ENCODE measurements at regions not wholly inside any gene's neighbourhood (a gene's known extent, or its start where the extent isn't known, plus 50 kb on each side); places are given as distances from the start of the nearest gene placed in this dataset.
"Not testable (repeated sequence)": the region's sequence is repeated elsewhere in the genome, so short reads cannot be mapped to it uniquely, and the experiment has no call there.

- no peak for DNase-seq (ENCODE audit: low spot score)
- in situ Hi-C loops (cut with HindIII; ENCODE audit: low sequenced_read_pairs): no loop called here
These were observed 473.3 kb downstream of the FBXO15 start for GRCh38 chr18:73674125-73674865.

- DNase-seq (ENCODE audit: low spot score); in situ Hi-C loops (cut with HindIII; ENCODE audit: low sequenced_read_pairs): not testable (repeated sequence)
These were observed 476.2 kb downstream of the FBXO15 start for GRCh38 chr18:73671480-73671879.

GRCh38 chr18:73670524-73670923 is 477.1 kb downstream of the FBXO15 start:
- in situ Hi-C loops (cut with HindIII; ENCODE audit: low sequenced_read_pairs): no loop called here
- no peak for DNase-seq (ENCODE audit: low spot score)

DNA sequence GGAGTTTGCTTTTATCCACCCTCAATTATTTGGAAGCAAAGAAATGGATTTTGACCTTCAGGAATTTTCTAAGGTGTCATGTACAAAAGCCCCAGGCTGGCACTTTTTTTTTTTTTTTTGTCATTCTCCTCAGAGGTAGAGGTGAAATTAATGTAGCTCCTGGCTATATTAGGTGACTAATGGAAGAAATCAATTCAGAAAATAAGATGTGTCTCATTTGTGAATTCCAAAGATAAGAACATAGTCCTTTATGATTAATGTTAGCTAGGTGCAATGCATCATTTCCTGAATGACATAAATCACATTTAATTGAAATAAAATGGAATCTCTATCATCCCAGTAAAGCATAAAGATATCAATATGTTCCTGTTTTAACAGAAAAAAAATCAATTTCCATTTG is 477.6 kb downstream of the FBXO15 start:
- in situ Hi-C loops (cut with HindIII; ENCODE audit: low sequenced_read_pairs): no loop called here
- no peak for DNase-seq (ENCODE audit: low spot score)

DNA sequence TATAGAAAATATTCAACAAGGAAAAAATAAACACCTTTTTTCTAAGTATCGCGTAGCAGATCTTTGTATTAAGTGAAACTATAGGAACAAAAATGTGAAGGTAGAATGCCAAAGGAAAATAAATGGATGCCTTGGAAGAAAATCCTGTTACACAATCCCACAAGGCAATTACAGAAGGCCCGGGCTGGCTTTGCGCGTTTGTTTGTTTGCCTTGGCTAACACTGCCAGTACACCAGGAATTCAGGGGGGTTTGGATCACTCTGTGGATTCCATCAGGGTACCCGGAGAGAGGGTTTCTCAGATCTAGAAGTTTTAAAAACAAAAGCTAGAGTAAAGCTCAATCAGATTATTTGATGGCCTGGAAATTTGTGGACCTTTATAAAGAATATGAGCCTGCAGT is 478.3 kb downstream of the FBXO15 start:
- DNase-seq (ENCODE audit: low spot score): no peak
- in situ Hi-C loops (cut with HindIII; ENCODE audit: low sequenced_read_pairs): no loop called here

GRCh38 chr18:73668051-73668450 is 479.6 kb downstream of the FBXO15 start:
- no peak for DNase-seq (ENCODE audit: low spot score)
- in situ Hi-C loops (cut with HindIII; ENCODE audit: low sequenced_read_pairs): no loop called here

- in situ Hi-C loops (cut with HindIII; ENCODE audit: low sequenced_read_pairs): no loop called here
- no peak for DNase-seq (ENCODE audit: low spot score)
These were observed 480.9 kb downstream of the FBXO15 start for GRCh38 chr18:73666772-73667171.

DNA sequence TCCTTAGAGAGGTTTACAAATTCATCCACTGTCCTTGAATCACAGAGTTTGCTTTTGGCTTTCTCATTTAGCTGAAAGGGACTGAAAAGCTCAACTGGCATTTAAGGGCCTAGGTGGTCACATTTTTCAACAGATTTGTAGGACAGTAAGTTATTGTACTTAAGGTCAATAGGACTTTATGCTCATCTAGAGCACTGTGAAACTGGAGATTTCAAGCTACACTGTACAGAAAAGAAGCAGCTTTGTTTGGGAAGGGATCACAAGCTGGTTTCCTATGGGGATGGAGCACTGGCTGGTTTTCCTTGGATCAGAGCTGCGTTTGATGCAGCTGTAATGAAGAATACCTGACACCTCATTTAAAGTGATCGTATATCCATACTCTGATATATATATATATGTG is 482.7 kb downstream of the FBXO15 start:
- DNase-seq (ENCODE audit: low spot score): no peak
- in situ Hi-C loops (cut with HindIII; ENCODE audit: low sequenced_read_pairs): no loop called here

DNA sequence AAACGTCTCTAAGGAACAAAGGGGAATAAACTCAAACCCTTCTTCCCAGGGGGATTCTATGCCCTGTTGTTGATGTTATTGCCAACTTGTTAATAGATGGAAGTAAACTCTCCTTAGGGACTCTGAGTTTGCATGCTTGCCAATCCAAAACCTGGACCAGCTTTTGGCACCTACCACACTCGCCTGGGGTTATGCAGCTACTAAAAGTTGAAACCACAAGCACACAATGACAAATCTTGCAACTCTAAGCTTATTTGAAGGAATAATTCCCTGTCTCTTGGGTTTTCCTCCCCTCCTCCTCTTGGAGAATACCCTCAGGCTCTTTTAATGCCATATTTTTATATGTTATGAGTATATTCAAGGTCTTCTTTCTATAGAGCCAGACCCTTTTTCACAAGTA is 484.1 kb downstream of the FBXO15 start:
- DNase-seq (ENCODE audit: low spot score): no peak
- in situ Hi-C loops (cut with HindIII; ENCODE audit: low sequenced_read_pairs): no loop called here

DNA sequence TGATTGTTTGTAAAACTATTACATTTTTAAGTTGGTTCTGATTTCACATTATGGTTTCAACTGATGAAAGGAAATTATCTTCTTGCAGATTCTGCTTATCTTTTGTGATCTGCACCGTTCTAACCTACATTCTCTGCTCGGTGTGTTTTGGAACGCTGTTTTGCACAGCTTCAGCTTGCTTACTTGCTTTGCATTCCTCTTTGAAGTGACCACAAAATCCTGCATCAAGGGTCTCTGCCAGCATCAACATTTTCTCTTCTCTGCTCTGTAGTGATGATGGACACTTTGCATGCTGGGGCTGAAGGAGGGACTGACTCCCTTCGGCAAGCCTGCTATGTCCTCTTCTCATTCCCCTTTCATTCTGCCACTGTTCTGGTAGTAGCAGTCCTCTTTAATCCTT is 485.2 kb downstream of the FBXO15 start:
- DNase-seq (ENCODE audit: low spot score): no peak
- in situ Hi-C loops (cut with HindIII; ENCODE audit: low sequenced_read_pairs): no loop called here

- in situ Hi-C loops (cut with HindIII; ENCODE audit: low sequenced_read_pairs): no loop called here
- DNase-seq (ENCODE audit: low spot score): no peak
These were observed 486.4 kb downstream of the FBXO15 start for GRCh38 chr18:73660931-73661856.

DNA sequence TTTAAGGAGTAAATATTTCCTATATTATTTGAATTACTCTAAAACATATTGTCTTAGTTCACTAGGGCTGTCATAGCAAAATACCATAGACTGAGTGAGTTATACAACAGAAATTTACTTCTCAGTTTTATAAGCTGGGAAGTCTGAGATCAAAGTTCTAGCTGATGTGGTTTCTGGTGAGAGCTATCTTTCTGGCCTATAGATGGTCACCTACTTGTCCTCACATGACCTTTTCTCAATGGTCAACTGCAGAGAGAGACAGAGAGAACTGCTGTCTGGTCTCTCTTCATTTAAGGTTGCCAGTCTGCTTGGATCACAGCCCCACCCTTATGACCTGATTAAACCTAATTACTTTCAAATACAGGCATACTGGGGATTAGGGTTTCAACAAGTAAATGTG is 490.9 kb downstream of the FBXO15 start:
- DNase-seq (ENCODE audit: low spot score): no peak
- in situ Hi-C loops (cut with HindIII; ENCODE audit: low sequenced_read_pairs): no loop called here

- in situ Hi-C loops (cut with HindIII; ENCODE audit: low sequenced_read_pairs): no loop called here
- no peak for DNase-seq (ENCODE audit: low spot score)
These were observed 493.8 kb downstream of the FBXO15 start for GRCh38 chr18:73653827-73654226.

DNA sequence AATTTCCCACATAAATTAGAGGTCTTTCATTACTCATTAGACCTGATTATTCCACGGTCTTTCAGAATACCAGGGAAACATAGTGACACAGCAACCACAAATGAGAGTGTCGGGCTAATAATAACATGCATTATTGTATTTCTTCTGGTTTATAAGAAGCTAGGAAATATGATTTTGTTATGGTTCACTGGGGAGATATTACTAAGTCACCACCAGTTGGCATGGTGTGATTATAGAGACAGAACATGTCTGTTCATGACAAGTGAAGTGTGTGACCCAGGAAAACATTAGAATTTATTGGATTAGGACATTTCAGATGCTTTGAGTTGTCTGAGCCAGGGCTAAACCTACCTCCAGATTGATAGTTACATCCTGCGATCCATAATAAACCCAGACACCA is 494.4 kb downstream of the FBXO15 start:
- no peak for DNase-seq (ENCODE audit: low spot score)
- in situ Hi-C loops (cut with HindIII; ENCODE audit: low sequenced_read_pairs): no loop called here

GRCh38 chr18:73647391-73647790 is 500.2 kb downstream of the FBXO15 start:
- no peak for DNase-seq (ENCODE audit: low spot score)
- in situ Hi-C loops (cut with HindIII; ENCODE audit: low sequenced_read_pairs): no loop called here

DNA sequence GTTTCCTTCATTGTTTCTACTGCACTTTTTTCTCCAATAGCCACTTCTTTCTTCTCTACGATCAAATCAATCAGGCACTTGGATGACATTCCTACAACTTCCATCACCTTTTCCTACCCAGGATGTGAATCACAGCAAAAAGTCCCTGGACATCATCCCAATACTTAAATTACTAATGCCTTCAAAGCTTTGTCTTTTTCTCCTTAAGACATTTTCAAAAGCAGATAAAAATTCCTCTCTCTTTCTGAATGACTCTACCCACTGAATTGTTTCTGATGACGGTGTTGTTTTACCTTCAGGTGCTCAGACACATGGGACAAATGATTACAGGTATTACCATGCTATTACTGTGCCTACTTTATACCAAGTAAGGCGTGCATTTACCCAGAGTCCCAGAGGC is 500.9 kb downstream of the FBXO15 start:
- in situ Hi-C loops (cut with HindIII; ENCODE audit: low sequenced_read_pairs): no loop called here
- DNase-seq (ENCODE audit: low spot score): no peak

- no peak for DNase-seq (ENCODE audit: low spot score)
- in situ Hi-C loops (cut with HindIII; ENCODE audit: low sequenced_read_pairs): no loop called here
These were observed 501.4 kb downstream of the FBXO15 start for GRCh38 chr18:73646196-73646595.

DNA sequence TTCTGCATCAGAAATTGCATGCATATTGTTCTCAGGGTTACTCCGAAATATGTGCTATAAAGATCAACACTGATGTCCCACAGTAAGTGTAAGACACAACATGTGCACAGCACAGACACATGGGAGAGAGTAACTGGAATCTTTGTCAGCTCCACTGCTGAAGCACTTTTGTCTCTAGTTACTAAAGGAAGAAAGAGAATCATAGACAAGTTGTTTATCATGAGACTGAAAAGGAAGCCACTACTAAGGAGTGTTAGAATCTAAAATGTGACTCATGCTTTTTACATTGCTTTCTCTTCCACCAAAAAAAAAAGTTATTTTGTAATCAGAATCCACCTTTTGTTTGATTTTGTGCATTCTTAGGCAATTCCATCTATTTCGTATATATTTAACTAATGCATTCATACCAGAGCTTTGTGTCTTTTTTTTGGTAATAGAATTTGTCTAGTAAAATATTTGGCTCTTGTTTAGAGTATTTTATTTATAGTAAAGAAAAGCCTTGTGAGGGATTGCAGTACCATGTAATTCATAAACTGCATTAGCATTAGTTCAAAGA is 502.4 kb downstream of the FBXO15 start:
- DNase-seq (ENCODE audit: low spot score): no peak
- in situ Hi-C loops (cut with HindIII; ENCODE audit: low sequenced_read_pairs): no loop called here

DNA sequence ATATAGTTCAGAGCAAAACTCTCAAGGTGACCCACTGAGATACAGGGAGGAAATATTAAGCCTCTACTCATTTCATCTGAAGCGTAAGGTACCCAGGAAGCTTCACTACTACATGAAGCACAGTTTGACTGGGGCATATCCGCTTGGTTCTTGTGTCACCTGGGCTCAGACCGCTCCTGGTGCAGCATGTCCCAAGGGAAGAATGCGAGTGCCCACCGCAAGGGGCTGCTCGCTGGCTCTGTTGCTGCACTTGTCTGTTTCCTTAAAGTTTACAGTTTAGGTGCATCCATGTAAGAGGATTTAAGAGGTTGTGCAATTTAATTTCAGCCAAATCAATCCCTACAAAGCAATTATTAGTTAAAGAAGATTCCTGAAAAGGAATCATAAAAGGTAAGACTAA is 507.8 kb downstream of the FBXO15 start:
- DNase-seq (ENCODE audit: low spot score): no peak
- in situ Hi-C loops (cut with HindIII; ENCODE audit: low sequenced_read_pairs): no loop called here

DNA sequence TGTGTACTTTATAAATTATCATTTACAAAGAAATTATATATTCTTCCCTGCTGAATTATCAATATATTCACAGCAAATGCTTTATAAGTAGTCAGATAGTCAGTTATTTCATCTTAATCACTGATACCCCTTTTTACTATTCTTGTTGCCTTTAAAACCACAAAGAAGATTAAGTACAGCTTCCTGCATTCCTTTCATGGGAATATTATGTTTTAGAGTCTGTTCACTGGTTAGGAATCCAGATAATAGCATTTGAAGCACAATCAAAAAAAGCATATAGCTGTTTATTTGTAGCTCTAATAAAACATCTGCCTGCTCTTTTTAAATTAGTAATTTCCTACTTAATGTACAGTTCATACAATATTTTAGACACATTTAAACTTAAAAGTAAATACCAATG is 508.9 kb downstream of the FBXO15 start:
- in situ Hi-C loops (cut with HindIII; ENCODE audit: low sequenced_read_pairs): no loop called here
- no peak for DNase-seq (ENCODE audit: low spot score)
